ENCODE measurements at regions not wholly inside any gene's neighbourhood (a gene's known extent, or its start where the extent isn't known, plus 50 kb on each side); places are given as distances from the start of the nearest gene placed in this dataset.

DNA sequence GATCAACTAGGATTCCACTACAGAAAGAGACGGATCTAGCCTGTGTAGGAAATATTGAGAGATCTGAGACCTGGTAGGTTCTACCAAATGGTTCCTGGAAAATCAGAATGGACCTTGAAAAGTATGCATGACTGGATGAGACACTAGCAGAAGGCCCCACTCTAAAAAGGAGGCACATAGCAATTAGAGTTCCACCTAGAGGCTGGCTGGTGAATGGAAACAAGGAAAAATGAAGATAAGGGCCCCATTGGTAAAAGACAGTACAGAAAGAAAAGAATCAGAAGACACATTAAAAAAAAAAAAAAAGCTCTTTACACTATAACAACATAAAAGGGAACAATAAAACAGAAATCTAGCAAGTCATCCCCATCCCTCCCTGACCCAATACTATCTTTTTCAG is 518.5 kb downstream of the NR2F1-AS1 start:
- TF ChIP-seq, protein P1, sequence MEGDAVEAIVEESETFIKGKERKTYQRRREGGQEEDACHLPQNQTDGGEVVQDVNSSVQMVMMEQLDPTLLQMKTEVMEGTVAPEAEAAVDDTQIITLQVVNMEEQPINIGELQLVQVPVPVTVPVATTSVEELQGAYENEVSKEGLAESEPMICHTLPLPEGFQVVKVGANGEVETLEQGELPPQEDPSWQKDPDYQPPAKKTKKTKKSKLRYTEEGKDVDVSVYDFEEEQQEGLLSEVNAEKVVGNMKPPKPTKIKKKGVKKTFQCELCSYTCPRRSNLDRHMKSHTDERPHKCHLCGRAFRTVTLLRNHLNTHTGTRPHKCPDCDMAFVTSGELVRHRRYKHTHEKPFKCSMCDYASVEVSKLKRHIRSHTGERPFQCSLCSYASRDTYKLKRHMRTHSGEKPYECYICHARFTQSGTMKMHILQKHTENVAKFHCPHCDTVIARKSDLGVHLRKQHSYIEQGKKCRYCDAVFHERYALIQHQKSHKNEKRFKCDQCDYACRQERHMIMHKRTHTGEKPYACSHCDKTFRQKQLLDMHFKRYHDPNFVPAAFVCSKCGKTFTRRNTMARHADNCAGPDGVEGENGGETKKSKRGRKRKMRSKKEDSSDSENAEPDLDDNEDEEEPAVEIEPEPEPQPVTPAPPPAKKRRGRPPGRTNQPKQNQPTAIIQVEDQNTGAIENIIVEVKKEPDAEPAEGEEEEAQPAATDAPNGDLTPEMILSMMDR (IDR thresholded peaks at IDR 0.05): peak in 3 of 4 donors; percentile 19 to 30 (median 21)
- TF ChIP-seq POLR2A (IDR thresholded peaks at IDR 0.05): no peak
